NT2/D1 (cell line): ENCODE measurements at regions not wholly inside any gene's neighbourhood (a gene's known extent, or its start where the extent isn't known, plus 50 kb on each side); places are given as distances from the start of the nearest gene placed in this dataset.

Experiments used
- SUZ12 ChIP-seq: IDR thresholded peaks from 2 replicates; pipeline ENCODE4 v1.6.1; 2011; ENCODE audit not compliant: insufficient read length, insufficient read depth; ENCODE audit errors: extremely low read depth
- YY1 ChIP-seq: IDR thresholded peaks from 2 replicates; pipeline ENCODE4 v1.6.1; 2011; ENCODE audit not compliant: insufficient read length, insufficient read depth
- ZNF274 ChIP-seq: IDR thresholded peaks from 2 replicates; pipeline ENCODE4 v1.6.1; 2011; ENCODE audit warnings: mild to moderate bottlenecking, low read depth, low read length

DNA sequence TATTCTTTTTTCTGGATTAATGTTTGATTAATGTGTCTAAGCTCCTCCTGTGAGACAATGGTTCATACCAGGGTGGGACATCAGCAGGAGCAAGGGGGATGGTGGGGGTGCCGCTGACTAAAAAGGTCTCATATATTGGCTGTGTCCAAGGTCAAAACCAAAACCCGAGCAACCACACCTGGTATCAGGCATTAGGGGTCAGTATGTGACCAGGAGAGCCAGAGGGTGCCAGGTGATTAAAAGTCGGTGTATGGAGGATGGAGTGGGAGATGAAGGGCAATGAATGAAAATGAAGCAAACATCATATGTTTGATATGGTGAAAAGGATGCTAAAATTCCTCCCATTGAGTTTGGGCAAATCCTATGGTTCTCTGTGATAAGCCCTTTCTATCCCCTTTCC is 118.0 kb downstream of the MIAT start:
- no peak for TF ChIP-seq ZNF274
- no peak for TF ChIP-seq YY1
- no peak for TF ChIP-seq SUZ12
